Cerebellar cortex (tissue), 1 donor: ENCODE measurements at regions not wholly inside any gene's neighbourhood (a gene's known extent, or its start where the extent isn't known, plus 50 kb on each side); places are given as distances from the start of the nearest gene placed in this dataset.

Source experiments
- DNase-seq: peaks from one replicate; pipeline ENCODE4 v3.0.0-alpha.2; 2015; ENCODE audit warnings: low spot score

GRCh38 chr5:113800686-113801085 is 287.2 kb downstream of the YTHDC2 start:
- no peak for DNase-seq

- no peak for DNase-seq
Measured at GRCh38 chr5:113804264-113804663, 290.8 kb downstream of the YTHDC2 start.

GRCh38 chr5:113804943-113805342 is 291.4 kb downstream of the YTHDC2 start:
- no peak for DNase-seq

- DNase-seq = no peak
Measured at GRCh38 chr5:113806250-113806649, 292.8 kb downstream of the YTHDC2 start.

- DNase-seq = peak; percentile 85
Measured at GRCh38 chr5:113806904-113807303, 293.4 kb downstream of the YTHDC2 start.

- DNase-seq = peak; percentile 87
Measured at GRCh38 chr5:113807427-113807991, 294.0 kb downstream of the YTHDC2 start.

- DNase-seq = no peak
Measured at GRCh38 chr5:113808956-113809355, 295.5 kb downstream of the YTHDC2 start.

GRCh38 chr5:113809626-113810025 is 296.1 kb downstream of the YTHDC2 start:
- DNase-seq = no peak

- no peak for DNase-seq
Measured at GRCh38 chr5:113813466-113813865, 300.0 kb downstream of the YTHDC2 start.

GRCh38 chr5:113817683-113818082 is 304.2 kb downstream of the YTHDC2 start:
- no peak for DNase-seq

- no peak for DNase-seq
Measured at GRCh38 chr5:113823696-113824095, 310.2 kb downstream of the YTHDC2 start.

GRCh38 chr5:113824307-113824706 is 310.8 kb downstream of the YTHDC2 start:
- DNase-seq = no peak

- DNase-seq = no peak
Measured at GRCh38 chr5:113825176-113825575, 311.7 kb downstream of the YTHDC2 start.

- DNase-seq = no peak
Measured at GRCh38 chr5:113846941-113847340, 333.4 kb downstream of the YTHDC2 start.

- no peak for DNase-seq
Measured at GRCh38 chr5:113864437-113864836, 350.9 kb downstream of the YTHDC2 start.

- no peak for DNase-seq
Measured at GRCh38 chr5:113866763-113867162, 353.3 kb downstream of the YTHDC2 start.

GRCh38 chr5:113869611-113870010 is 356.1 kb downstream of the YTHDC2 start:
- no peak for DNase-seq

GRCh38 chr5:113871972-113872371 is 358.5 kb downstream of the YTHDC2 start:
- no peak for DNase-seq

- DNase-seq = no peak
Measured at GRCh38 chr5:113875096-113875495, 361.6 kb downstream of the YTHDC2 start.

GRCh38 chr5:113891491-113891890 is 378.0 kb downstream of the YTHDC2 start:
- DNase-seq = no peak

GRCh38 chr5:113896789-113897188 is 383.3 kb downstream of the YTHDC2 start:
- DNase-seq = no peak

- no peak for DNase-seq
Measured at GRCh38 chr5:113897748-113898147, 384.3 kb downstream of the YTHDC2 start.

GRCh38 chr5:113900141-113900540 is 386.6 kb downstream of the YTHDC2 start:
- no peak for DNase-seq

- DNase-seq = peak; percentile 70
Measured at GRCh38 chr5:113900816-113901215, 387.3 kb downstream of the YTHDC2 start.

- DNase-seq = no peak
Measured at GRCh38 chr5:113901718-113902117, 388.2 kb downstream of the YTHDC2 start.
